ENCODE measurements at regions not wholly inside any gene's neighbourhood (a gene's known extent, or its start where the extent isn't known, plus 50 kb on each side); places are given as distances from the start of the nearest gene placed in this dataset.

DNA sequence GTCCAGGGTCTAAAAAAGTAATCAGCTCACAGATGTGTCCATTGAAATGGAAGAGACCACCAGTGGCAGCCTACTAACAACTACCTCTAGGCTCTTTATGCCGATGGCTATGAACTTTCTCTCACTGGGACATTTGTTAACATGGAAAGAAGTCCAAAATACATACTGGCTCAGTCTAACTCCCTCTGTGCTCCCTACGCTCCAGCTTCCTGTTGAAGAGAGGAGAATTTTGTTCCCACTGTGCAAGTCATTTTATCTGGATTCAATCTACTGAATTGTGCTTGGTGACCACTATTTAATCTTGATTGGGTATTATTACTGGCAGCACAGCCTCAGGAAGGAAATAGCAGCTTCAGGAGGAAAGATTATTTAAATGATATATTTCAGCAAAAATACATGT is 128.8 kb upstream of the ARGLU1 start:
- no peak for TF ChIP-seq CTCF (IDR thresholded peaks at IDR 0.05)
- no peak for TF ChIP-seq POLR2A (IDR thresholded peaks at IDR 0.05)
